ENCODE measurements at regions not wholly inside any gene's neighbourhood (a gene's known extent, or its start where the extent isn't known, plus 50 kb on each side); places are given as distances from the start of the nearest gene placed in this dataset.

GRCh38 chr5:96288845-96289185 is 144.2 kb downstream of the PCSK1 start:
- TF ChIP-seq IKZF1 (conservative IDR thresholded peaks at IDR 0.05), result no peak
- no peak for TF ChIP-seq TARDBP (IDR thresholded peaks at IDR 0.05; ENCODE audit: borderline replicate concordance)
- no peak for TF ChIP-seq ZNF384 (IDR thresholded peaks at IDR 0.05; ENCODE audit: borderline replicate concordance, low read depth, low read length)
- no peak for TF ChIP-seq BACH1 (IDR thresholded peaks at IDR 0.05; ENCODE audit: borderline replicate concordance)
- no peak for TF ChIP-seq NFIC (IDR thresholded peaks at IDR 0.05; ENCODE audit: low read depth, low read length)
- TF ChIP-seq GABPA (IDR thresholded peaks at IDR 0.05; ENCODE audit: low read depth), result no peak
- TF ChIP-seq NR2C2 (IDR thresholded peaks at IDR 0.05; ENCODE audit: borderline replicate concordance, control insufficient read depth, insufficient read length, low read depth), result no peak
- no peak for TF ChIP-seq BRCA1 (IDR thresholded peaks at IDR 0.05; ENCODE audit: low read depth, low read length)
- TF ChIP-seq ATF2 (IDR thresholded peaks at IDR 0.05; ENCODE audit: low read length), result no peak
- TF ChIP-seq RUNX3 (IDR thresholded peaks at IDR 0.05; ENCODE audit: low read length), result no peak
- no peak for TF ChIP-seq HCFC1 (IDR thresholded peaks at IDR 0.05; ENCODE audit: low read length)
- no peak for TF ChIP-seq GATAD2B (conservative IDR thresholded peaks at IDR 0.05; ENCODE audit: low read depth)
- TF ChIP-seq BCL11A (IDR thresholded peaks at IDR 0.05; ENCODE audit: low read depth, low read length), result no peak
- no peak for TF ChIP-seq IKZF2 (IDR thresholded peaks at IDR 0.05)
- TF ChIP-seq REST (IDR thresholded peaks at IDR 0.05; ENCODE audit: low read depth, low read length), result no peak
- no peak for TF ChIP-seq WRNIP1 (IDR thresholded peaks at IDR 0.05; ENCODE audit: borderline replicate concordance, low read depth, low read length)
- no peak for TF ChIP-seq MEF2A (IDR thresholded peaks at IDR 0.05; ENCODE audit: insufficient read depth, low read depth, low read length)
- Histone ChIP-seq H3K9ac (ENCODE audit: control insufficient read depth, insufficient read depth, low read length) (no peak overlapping the region), H3K4me2 (ENCODE audit: control insufficient read depth, insufficient read depth) (no peak overlapping the region), H3K27me3 (replicated peaks in 1 of 2; ENCODE audit: control insufficient read depth in 2 of 2, insufficient read depth in 2 of 2, low read length in 1 of 2) (no peaks in the 10 kb centered on the region), H4K20me1 (ENCODE audit: control insufficient read depth, insufficient read depth) (no peaks in the 10 kb centered on the region), H3K27ac (ENCODE audit: control insufficient read depth, insufficient read depth) (no peak overlapping the region), H3K4me1 (ENCODE audit: control insufficient read depth, insufficient read depth, low read length) (no peaks in the 10 kb centered on the region), H3K79me2 (ENCODE audit: control insufficient read depth, insufficient read depth, low read length) (no peaks in the 10 kb centered on the region), H3K4me3 (no peak overlapping the region), H3K36me3 (ENCODE audit: control insufficient read depth in 2 of 2, insufficient read depth in 2 of 2, low read length in 1 of 2) (no peaks in the 10 kb centered on the region), H2AFZ (ENCODE audit: control insufficient read depth, low read depth, low read length) (no peak overlapping the region), H3K9me3 (replicated peaks; ENCODE audit: control insufficient read depth, insufficient read depth, low read length) (peaks cover 3% of the 10 kb centered on the region)
- CTCF ChIA-PET, result no interaction called here
- DNase-seq (ENCODE audit: low read depth, low spot score) (no peak), ATAC-seq (no peak), FAIRE-seq (no peak)
- POLR2A ChIA-PET, result no interaction called here
- SMC1A ChIA-PET (ENCODE audit: uncharacterized antibody, unreplicated experiment), result no interaction called here
- BruUV-seq (replicated peaks), result no TSS peak
- RAD21 ChIA-PET (ENCODE audit: unreplicated experiment), result no interaction called here
- intact Hi-C loops (cut with micrococcal nuclease; ENCODE audit: unreplicated experiment) (no loop called here), in situ Hi-C loops (cut with MboI) (no loop called here)
- WGBS (ENCODE audit: insufficient coverage, insufficient replicate concordance, low lambda C conversion rate, missing lambda C conversion rate), result 83% methylated on average over 1 of the region's 1 CpG
